BLaER1 (cell line): ENCODE measurements at regions not wholly inside any gene's neighbourhood (a gene's known extent, or its start where the extent isn't known, plus 50 kb on each side); places are given as distances from the start of the nearest gene placed in this dataset.
"Not testable (repeated sequence)": the region's sequence is repeated elsewhere in the genome, so short reads cannot be mapped to it uniquely, and the experiment has no call there.

Experiments used
- H3K27ac ChIP-seq: shearing (Covaris generic); formaldehyde crosslinking; 2 replicates; pipeline ENCODE4 v1.8.1; 2022
- H3K27me3 ChIP-seq: shearing (Covaris generic); formaldehyde crosslinking; 2 replicates; pipeline ENCODE4 v1.8.1; 2022
- H3K36me3 ChIP-seq: shearing (Covaris generic); formaldehyde crosslinking; 2 replicates; pipeline ENCODE4 v1.8.1; 2022
- H3K4me1 ChIP-seq: shearing (Covaris generic); formaldehyde crosslinking; 2 replicates; pipeline ENCODE4 v1.8.1; 2022
- H3K4me2 ChIP-seq: shearing (Covaris generic); formaldehyde crosslinking; 2 replicates; pipeline ENCODE4 v1.8.1; 2022
- H3K4me3 ChIP-seq: shearing (Covaris generic); formaldehyde crosslinking; 2 replicates; pipeline ENCODE4 v1.8.1; 2022
- H3K9ac ChIP-seq: shearing (Covaris generic); formaldehyde crosslinking; 2 replicates; pipeline ENCODE4 v1.8.1; 2022
- H3K9me3 ChIP-seq: shearing (Covaris generic); formaldehyde crosslinking; 2 replicates; pipeline ENCODE4 v1.8.1; 2022
- H4K20me1 ChIP-seq: shearing (Covaris generic); formaldehyde crosslinking; 2 replicates; pipeline ENCODE4 v1.8.1; 2022
- Cebpa-rat ChIP-seq: shearing (Covaris generic); IDR thresholded peaks from 2 replicates; pipeline ENCODE4 v1.8.1; 2022

DNA sequence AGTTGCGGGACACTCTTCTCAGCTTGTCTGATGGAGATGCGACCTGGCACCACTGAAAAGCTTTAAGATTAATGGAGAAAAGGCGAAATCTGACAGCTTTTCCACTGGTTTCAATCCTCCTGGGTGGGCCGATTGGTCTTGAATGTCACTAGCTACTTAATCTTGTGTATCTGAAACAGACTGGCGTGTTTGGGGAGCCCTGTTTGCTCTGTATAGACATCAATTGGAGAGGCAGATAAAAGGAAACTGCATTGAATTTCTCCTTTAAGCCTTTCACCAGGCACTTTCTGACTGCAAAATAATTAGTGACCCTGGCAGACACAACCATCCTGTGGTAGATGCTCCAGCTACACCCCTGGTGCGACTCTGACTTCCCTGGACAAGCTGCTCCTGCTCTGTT lies 224.2 kb downstream of the NDUFS4 start:
- H3K4me1 ChIP-seq: peaks cover 55% of the 10 kb centered on the region
- H3K9me3 ChIP-seq: peaks cover 10% of the 10 kb centered on the region
- peak overlapping the region; percentile 62 for H3K4me2 ChIP-seq
- H3K9ac ChIP-seq: no peak overlapping the region
- no peaks in the 10 kb centered on the region for H3K36me3 ChIP-seq
- H3K27ac ChIP-seq: peak overlapping the region; percentile 31; the same call in 1 of the 2 replicates
- H4K20me1 ChIP-seq: no peaks in the 10 kb centered on the region
- H3K4me3 ChIP-seq: no peak overlapping the region
- TF ChIP-seq Cebpa-rat: no peak
- no peaks in the 10 kb centered on the region for H3K27me3 ChIP-seq

DNA sequence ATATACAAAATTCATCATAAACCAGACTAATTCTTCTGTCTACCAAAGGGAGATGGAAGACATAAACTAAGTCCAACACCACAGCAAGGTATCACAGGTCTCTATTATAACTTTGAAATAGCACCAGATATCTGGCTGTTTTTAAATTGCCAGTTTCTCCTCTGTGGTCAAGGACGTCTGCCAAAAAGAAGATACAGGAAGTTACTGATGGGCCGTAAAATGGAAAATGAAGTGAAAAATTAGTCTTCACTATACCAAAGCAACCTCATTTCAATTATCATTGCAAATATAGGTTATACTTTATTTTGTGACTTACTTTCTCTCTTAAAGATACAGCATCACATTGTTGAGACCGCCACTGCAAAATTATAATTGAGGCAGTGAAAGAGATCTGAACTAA lies 225.5 kb downstream of the NDUFS4 start:
- Histone ChIP-seq H3K9ac (peak overlapping the region; percentile 4; the same call in 1 of the 2 replicates), H4K20me1 (no peaks in the 10 kb centered on the region), H3K4me3 (no peak overlapping the region), H3K36me3 (no peaks in the 10 kb centered on the region), H3K4me1 (peaks cover 45% of the 10 kb centered on the region), H3K9me3 (peaks cover 10% of the 10 kb centered on the region), H3K4me2 (peak overlapping the region; percentile 62), H3K27me3 (no peaks in the 10 kb centered on the region), H3K27ac (peak overlapping the region; percentile 44; the same call in 1 of the 2 replicates)
- no peak for TF ChIP-seq Cebpa-rat

DNA sequence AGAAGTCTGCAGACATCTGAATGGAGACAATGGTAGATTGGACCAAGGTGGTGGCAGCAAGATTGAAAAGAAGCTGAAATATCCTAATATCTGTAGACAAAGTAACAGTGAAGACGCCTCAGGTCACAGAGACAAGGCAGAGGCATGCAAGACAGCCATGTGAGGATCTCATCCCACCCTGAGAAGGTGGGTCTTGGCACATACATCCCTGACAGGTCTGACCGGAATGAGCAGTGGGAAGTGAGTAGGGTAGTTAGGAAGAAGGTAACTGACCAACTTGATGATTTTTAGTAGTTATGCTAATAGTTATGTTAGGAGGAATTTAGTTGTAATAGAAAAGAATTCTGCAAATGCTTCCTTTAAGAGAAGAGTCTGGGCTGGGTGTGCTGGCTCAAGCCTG lies 229.6 kb downstream of the NDUFS4 start:
- Histone ChIP-seq H3K4me1 (peaks cover 24% of the 10 kb centered on the region), H4K20me1 (no peaks in the 10 kb centered on the region), H3K4me3 (no peak overlapping the region), H3K4me2 (no peak overlapping the region), H3K9ac (no peak overlapping the region), H3K36me3 (no peaks in the 10 kb centered on the region), H3K27me3 (no peaks in the 10 kb centered on the region), H3K27ac (no peak overlapping the region), H3K9me3 (peaks cover 10% of the 10 kb centered on the region)
- no peak for TF ChIP-seq Cebpa-rat

DNA sequence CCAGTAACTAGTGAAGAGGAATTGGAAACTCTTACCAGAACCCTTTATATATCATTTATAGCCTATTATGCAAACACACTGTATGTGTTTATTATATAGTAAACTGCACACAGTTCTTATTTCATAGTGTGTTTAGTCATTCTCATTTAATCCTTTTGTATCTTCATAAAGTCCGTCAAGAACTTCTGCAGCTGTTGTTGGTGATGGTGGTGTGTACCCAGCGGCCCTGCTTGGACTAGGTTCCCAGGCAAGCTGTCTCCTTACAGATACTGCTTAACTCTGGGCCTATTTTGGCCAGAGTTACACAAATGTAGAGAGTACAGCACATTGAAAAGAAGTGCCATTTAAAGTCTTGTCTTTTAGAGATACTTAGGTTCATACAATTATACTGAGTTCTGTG lies 231.9 kb downstream of the NDUFS4 start:
- Histone ChIP-seq H3K27me3 (no peaks in the 10 kb centered on the region), H3K36me3 (no peaks in the 10 kb centered on the region), H3K9ac (no peak overlapping the region), H4K20me1 (no peaks in the 10 kb centered on the region), H3K4me2 (no peak overlapping the region), H3K27ac (no peak overlapping the region), H3K4me3 (no peak overlapping the region), H3K4me1 (peaks cover under 1% of the 10 kb centered on the region; the same call in 1 of the 2 replicates), H3K9me3 (peaks cover 10% of the 10 kb centered on the region)
- TF ChIP-seq Cebpa-rat: no peak

DNA sequence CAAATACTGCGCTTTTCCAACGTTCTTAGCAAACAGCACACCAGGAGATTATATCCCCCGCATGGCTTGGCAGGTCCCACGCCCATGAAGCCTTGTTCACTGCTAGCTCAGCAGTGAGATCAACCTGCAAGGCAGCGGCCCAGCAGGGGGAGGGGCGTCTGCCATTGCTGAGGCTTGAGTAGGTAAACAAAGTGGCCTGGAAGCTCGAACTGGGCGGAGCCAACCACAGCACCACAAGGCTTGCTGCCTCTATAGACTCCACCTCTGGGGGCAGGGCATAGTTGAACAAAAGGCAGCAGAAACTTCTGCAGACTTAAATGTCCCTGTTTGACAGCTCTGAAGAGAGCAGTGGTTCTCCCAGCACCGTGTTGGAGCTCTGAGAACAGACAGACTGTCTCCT lies 239.2 kb downstream of the NDUFS4 start:
- not testable (repeated sequence) for H3K4me3 ChIP-seq, H3K27me3 ChIP-seq, H3K4me1 ChIP-seq, H3K36me3 ChIP-seq, H3K9ac ChIP-seq, H3K4me2 ChIP-seq, H3K27ac ChIP-seq, H4K20me1 ChIP-seq
- H3K9me3 ChIP-seq: peaks cover 12% of the 10 kb centered on the region; the same call in 1 of the 2 replicates

DNA sequence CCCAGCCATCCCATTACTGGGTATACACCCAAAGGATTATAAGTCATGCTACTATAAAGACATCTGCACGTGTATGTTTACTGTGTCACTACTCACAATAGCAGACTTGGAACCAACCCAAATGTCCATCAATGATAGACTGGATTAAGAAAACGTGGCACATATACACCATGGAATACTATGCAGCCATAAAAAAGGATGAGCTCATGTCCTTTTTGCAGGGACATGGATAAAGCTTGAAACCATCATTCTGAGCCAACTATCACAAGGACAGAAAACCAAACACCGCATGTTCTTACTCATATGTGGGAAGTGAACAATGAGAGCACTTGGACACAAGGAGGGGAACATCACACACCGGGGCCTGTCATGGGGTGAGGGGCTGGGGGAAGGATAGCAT lies 248.0 kb downstream of the NDUFS4 start:
- H3K9ac ChIP-seq, H4K20me1 ChIP-seq, H3K27ac ChIP-seq, H3K4me1 ChIP-seq, H3K4me2 ChIP-seq, H3K36me3 ChIP-seq, H3K4me3 ChIP-seq, H3K27me3 ChIP-seq, H3K9me3 ChIP-seq: not testable (repeated sequence)

DNA sequence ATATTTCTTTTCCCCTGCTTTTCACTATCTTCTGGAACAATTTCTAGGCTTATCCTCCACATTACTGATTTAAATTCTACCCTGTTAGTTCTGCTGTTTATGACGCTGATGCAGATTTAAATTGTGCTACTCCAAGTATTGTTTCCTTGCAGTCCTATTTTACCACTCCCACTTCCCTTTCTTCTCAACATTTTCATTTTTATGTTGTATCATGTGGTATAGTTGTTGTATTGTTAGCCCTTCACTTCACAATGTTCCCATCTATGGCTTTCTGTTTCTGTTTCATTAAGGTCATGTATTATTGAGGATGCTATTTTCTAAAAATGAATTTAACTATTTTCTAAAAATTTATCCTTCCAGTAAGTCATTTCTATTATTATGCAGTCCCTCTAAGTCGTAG lies 254.4 kb downstream of the NDUFS4 start:
- H3K4me2 ChIP-seq: no peak overlapping the region
- no peak overlapping the region for H3K27ac ChIP-seq
- H3K9ac ChIP-seq: no peak overlapping the region
- H3K9me3 ChIP-seq: no peaks in the 10 kb centered on the region
- H3K4me3 ChIP-seq: no peak overlapping the region
- H3K4me1 ChIP-seq: no peaks in the 10 kb centered on the region
- no peaks in the 10 kb centered on the region for H3K36me3 ChIP-seq
- H3K27me3 ChIP-seq: no peaks in the 10 kb centered on the region
- no peaks in the 10 kb centered on the region for H4K20me1 ChIP-seq
- no peak for TF ChIP-seq Cebpa-rat

DNA sequence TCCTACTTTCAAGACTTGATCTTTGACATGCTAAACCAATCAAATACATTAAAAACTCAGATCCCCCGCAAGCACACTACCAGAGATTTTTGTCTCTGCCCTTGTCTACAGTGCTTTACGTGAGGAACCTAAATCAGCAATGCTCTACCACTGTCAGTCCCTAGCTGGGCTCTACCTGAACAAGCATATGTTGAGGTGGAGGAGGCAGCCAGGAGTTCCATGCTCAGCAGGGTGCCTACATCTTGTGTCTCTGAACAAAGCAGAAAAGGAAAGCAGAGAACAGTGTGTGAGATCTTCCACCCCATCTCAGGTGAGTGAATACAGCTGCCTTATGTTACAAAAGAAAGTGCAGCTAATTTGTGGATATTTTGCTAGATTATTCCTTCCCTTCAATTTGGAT lies 255.0 kb downstream of the NDUFS4 start:
- Histone ChIP-seq H3K27me3 (no peaks in the 10 kb centered on the region), H3K4me2 (no peak overlapping the region), H3K4me1 (no peaks in the 10 kb centered on the region), H4K20me1 (no peaks in the 10 kb centered on the region), H3K27ac (no peak overlapping the region), H3K9ac (no peak overlapping the region), H3K4me3 (no peak overlapping the region), H3K36me3 (no peaks in the 10 kb centered on the region), H3K9me3 (no peaks in the 10 kb centered on the region)
- TF ChIP-seq Cebpa-rat: no peak

DNA sequence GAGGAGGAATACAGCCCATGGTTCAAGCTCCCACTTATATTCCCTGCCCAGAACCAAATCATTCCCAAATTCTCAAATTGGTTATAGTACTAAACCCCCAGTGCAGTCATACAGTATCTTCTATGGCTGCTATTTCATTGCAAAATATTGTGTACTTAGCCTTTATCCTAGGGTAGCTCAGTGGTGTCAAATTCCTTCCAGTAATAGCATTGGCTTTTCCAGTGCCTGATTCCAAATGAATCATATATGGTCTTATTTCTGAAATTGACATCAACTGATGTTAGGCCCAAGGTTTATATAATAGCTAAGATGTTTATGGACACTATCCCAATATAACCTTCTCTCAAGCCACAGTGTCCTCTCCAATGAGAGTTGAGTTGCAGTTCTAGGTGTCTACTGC lies 256.7 kb downstream of the NDUFS4 start:
- Histone ChIP-seq H3K4me2 (no peak overlapping the region), H3K4me1 (no peaks in the 10 kb centered on the region), H4K20me1 (no peaks in the 10 kb centered on the region), H3K9me3 (no peaks in the 10 kb centered on the region), H3K4me3 (no peak overlapping the region), H3K27me3 (no peaks in the 10 kb centered on the region), H3K36me3 (no peaks in the 10 kb centered on the region), H3K27ac (no peak overlapping the region), H3K9ac (no peak overlapping the region)
- no peak for TF ChIP-seq Cebpa-rat

DNA sequence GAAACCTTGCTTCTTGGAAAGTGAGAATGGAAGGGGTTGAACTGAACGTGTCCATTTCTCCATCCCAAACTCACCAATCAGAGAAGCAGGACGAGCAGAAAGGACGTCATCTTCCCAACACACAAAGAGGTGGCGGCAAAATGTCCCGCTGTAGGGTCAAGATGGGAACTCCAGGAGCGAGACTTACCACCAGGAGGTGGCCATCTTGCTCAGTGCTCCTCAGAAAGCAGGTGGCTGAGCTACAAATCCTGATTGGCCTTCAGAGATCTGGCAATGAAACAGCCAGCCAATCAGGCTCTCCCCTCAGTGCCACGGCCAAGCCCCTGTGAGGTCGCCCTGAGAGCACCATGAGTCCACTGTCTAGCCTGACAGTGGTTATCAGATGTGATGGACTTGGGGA lies 259.0 kb downstream of the NDUFS4 start:
- Histone ChIP-seq H3K9me3 (no peaks in the 10 kb centered on the region), H3K4me1 (no peaks in the 10 kb centered on the region), H3K9ac (no peak overlapping the region), H3K4me3 (no peak overlapping the region), H3K4me2 (no peak overlapping the region), H3K36me3 (no peaks in the 10 kb centered on the region), H3K27me3 (no peaks in the 10 kb centered on the region), H3K27ac (no peak overlapping the region), H4K20me1 (no peaks in the 10 kb centered on the region)
- no peak for TF ChIP-seq Cebpa-rat

DNA sequence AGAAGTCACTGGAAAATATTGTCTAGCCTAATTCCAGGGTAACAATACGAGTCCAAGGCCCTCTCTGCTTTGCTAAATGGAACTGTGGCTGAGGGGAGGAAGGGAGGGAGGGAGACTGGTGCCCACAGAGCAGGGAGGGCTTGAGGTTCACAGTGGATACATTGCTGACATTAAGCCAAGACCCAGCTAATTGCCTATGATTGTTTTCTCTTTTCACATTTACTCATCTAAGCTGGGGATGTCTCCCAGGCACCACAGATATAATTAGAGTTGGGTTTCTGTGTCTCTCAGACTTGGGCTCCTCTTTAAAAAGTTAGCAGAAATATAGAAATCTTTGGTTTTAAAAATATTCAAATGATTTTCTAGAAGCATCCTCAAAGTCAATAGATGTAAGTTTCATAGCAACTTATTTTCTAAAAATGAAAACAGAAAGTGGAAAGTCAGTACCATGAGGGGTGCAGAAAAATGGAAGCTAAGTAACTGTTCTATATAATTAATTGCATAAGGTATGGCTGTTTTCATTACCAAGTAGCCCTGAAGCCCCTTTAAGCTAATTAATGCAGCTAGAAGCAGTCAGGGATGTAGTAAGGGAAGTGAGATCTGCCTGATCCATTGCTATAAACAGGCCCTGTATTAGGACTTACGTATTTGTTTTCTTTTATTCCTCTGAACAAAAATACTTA lies 259.8 kb downstream of the NDUFS4 start:
- Histone ChIP-seq H3K4me1 (no peaks in the 10 kb centered on the region), H3K4me2 (no peak overlapping the region), H3K4me3 (no peak overlapping the region), H3K27ac (no peak overlapping the region), H3K27me3 (no peaks in the 10 kb centered on the region), H4K20me1 (no peaks in the 10 kb centered on the region), H3K36me3 (no peaks in the 10 kb centered on the region), H3K9me3 (no peaks in the 10 kb centered on the region), H3K9ac (no peak overlapping the region)
- no peak for TF ChIP-seq Cebpa-rat
